Stimulated activated CD8-positive, alpha-beta memory T cell treated with anti-CD3 and anti-CD28 coated beads, Interleukin-2, amount 100 ng/mL, for 48 hours (primary cell): ENCODE measurements at regions not wholly inside any gene's neighbourhood (a gene's known extent, or its start where the extent isn't known, plus 50 kb on each side); places are given as distances from the start of the nearest gene placed in this dataset.

Source experiments
- DNase-seq, 2 donors: peaks; one replicate each; pipeline ENCODE4 v3.0.0-alpha.2; 2020; ENCODE audit warnings: low read depth in 2 of 2

DNA sequence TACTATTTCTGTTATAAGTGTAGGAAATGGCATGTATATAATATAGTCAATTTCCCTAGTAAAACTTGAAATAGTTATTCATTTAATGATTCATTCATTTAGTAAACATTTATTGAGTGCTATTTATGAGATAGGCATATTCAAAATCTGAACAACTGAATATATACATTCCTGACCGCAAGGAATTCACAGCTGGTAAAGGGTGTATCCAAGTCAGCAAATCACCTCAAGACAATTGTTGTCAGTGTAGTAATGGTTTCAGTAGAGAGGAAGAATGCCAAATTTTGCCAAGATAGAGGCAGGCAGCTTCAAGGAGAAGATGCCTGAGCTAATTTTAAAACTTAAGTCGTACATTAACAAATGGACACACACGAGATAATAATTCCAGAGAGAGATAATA, 89.8 kb upstream of the CHST9 start:
- DNase-seq, result no peak

DNA sequence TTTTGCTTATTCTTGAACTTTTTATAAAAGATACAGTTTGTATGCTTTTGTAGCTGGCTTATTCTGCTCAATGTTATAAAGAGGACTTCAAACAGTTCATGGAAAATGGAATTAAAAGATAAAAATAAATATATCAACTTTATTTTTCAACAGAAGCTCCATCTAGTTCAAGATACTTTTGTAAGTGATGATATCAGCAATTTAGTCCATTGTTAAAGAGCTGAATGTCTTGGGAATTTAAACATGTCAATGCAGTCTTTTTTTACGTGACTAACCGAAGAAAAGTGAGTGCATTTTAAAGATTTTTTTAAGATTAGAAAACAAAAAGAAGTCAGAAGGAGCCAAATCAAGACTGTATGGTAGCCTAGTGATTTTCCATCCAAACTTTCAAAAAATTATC, 85.4 kb upstream of the CHST9 start:
- no peak for DNase-seq

DNA sequence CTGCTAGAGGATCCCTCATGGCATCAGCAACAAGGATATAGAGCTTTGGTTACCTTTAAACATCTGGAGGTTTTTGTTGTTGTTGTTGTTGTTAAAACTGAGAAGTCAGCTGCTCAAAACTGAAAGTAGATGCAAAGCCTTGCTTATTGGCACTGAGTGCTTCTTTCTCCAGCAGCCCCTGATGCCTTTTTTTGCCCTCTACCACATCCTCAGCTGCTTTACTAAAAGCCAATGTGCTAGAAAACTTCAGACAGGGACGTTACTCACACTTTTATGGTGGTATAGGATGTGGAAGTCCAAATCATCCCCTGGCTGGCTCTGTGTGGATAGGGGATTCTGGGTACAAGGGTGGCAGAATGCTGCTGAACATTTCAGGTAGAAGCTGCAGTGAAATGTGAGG, 78.3 kb upstream of the CHST9 start:
- no peak for DNase-seq

DNA sequence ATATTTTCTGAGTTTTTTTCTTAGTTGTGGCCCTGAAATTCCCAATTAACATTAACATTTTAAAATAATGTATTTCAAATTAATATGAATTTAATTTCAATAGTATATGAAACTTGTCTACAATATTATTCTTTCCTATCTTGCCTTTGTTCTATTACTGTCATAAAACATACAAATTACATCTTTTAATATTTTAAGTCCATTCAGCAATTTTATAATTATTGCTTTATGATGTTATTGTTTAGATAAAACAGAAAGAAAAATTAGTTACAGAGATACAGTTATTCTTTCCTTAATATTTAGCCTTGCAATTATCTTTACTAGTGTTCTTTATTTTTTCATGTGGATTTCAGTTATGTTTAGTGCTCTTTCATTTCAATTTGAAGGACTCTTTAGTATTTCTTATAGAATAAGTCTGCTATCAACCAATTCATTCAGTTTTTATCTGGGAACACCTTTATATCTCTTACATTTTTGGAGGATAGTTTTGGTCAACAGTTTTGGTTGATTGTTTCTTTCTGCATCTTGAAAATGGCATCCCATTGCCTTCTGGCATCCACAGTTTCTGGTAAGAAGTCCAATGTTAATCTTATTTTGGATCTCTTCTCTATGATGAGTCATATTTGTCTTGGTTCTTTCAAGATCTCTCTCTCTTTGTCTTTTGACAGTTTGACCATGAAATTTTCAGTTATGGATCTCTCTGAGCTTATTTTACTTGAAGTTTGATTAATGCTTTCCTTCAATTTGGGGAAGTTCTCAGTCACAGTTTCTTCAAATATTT, 76.9 kb upstream of the CHST9 start:
- DNase-seq, result no peak

DNA sequence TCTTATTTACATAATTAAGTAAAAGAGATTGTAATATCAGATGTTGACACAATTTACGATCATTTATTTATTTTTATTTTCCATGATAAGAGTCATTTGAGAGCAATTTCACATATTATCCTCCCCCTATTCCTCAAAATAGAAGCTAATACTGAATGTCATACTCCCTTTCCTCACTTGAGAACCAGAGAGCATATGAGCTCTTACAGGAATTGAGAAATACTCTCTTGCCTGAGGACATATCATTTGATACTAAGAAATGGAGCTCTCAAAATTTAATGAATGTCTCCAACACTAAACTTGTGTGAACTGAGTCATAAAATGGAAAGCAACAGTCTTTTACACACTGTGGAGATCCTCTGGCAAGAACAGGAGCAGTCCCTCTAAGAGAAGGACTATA, 68.5 kb upstream of the CHST9 start:
- no peak for DNase-seq

DNA sequence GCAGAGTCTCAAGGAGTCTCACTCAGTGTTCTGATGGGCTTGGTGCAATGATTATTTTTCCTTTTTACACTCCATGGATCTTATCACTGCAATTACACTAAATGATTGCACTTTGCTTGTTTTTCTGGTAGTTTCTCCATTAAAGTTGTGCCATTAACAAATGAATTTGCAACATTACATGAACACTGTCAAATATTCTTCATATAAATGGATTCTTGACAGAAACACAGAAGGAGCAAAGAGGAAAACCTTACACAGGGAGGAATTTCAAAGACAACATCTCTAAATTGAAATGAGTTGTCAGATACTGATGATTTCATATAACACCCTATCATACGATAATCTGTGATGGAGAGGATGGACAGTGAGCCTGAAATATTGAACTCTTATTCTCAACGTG, 65.4 kb upstream of the CHST9 start:
- DNase-seq, result no peak

DNA sequence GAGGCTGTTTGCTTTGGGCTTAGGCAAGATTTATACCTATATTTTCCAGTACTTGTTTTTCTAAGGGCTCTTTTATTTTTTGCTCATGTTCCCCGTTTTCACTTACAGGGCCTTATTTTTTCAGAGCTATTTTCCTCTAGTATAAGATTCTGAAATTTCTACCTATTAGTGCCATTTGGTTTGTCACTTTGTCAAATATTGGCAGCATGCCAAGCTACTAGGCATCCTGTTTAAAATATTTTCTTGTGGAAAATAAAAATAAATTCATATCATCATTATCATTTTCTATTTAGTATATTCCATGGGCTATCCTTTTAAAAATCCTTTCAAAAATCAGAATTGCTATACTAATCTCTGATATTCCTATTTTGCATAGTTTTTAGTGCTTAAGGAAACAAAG, 64.8 kb upstream of the CHST9 start:
- DNase-seq, result no peak

DNA sequence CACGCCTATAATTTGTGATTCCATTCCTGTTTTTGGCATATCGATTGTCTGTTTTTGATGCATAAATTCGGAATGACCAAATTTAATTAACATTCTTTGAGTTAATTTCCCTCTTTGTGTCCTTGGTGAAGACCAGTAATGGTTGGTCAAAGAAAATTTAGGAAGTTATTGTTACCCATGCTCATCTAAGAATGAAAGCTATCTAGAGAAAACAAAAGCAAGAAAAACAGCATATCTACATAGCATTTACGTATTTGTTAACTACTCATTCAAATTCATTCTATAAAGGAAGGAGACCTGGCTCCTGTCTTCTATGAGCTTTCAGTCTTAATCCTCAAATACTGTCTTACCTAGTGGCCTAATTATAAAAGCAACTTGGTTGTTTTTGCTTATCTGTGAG, 59.2 kb upstream of the CHST9 start:
- no peak for DNase-seq

DNA sequence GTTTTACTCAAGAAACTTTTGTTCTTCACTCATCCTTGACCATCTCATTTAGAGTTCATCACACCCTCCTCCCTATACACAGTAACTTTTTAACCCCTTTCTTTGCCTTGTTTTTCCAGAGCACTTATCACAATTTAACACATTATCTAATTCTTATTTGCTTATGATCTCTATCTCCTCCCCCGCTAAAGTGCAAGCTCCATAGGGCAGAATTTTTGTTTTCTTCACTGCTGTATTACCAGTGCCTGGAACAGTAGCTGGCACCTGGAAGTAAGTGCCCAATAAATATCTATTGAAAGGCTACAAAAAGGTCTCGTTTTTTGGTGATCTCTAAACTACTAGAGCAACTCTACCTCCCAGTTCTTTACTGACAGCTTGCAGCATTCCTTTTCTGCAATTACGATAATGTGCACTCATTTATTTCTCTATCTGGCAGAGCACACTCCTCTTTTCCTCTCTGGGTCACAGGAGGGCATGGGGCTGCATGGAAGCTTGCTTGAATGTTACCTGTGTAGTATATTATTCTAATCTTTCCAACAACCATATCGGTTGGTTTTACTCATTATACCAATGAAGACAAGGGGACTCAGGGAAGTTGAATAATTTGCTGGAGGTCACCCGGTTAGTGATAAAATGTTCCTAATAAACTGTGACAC, 57.4 kb upstream of the CHST9 start:
- DNase-seq, result no peak

DNA sequence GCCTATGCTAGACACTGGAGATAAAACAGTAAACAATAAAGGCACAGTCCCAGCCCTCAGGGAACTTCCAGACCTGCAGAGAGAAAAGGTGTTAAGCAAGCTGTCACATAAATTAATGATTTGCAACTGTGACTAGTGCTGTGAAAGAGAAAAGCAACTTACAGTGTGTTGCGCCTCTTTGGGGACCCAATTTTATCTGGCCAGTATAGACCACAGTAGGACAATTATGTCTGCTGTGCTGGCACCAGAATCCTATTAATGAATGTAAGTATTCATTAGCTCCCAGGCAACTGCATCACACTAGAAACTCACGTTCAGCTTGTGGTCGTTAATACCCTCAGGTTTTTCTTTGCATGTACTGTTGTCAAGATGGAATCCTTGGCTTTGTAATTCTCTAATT, 55.3 kb upstream of the CHST9 start:
- no peak for DNase-seq

DNA sequence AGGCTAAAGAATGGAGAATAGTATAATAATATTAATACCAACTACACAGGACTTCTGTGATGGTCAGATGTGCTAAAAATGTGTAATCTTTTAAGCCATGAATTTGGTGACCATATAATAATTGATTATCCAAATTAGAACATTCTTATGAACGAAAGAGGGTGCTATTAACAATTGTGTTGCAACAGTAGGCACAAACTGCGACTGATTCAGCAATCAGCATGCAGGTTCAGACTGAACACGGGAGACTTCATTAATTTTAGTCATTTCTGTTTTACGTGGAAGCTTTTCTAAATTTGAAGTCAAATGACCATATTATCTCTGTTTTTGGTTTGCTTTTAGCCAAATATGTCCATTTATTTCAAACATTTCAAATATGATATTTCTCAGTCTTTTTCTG, 54.6 kb upstream of the CHST9 start:
- DNase-seq, result no peak

DNA sequence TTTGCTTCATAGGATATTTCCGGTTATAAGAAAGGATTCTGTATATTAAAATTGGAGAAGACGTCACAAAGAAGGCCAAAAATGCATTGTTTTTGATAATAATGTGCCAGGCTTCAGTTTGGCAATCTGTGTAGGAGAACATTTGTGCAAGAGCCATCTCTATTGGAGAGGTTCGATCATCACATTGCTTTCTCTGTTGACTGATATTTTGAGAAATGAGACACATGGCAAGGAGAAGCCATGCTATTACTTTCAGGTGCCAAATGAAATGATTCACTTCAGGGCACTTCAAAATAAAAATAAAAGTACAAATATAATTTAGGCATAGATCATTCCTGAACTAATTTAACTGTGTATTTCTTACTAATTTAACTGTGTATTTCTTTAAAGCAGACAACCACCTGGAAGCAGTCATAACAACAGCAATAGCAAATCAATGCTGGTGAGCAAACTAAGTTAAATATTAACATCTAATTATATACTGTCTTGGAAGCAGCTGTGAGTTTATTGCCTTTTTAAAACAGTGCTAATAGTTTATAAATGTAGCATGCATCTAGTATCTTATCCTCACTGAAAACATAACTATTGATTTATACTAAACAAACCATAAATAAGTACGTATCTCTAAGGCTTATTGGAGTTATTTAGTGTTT, 50.2 kb upstream of the CHST9 start:
- DNase-seq, result no peak
